Activated T-helper 1 cell treated with anti-CD3 and anti-CD28 coated beads, Interleukin-12 subunit alpha, Interleukin-12 subunit beta, Interleukin-2, Interleukin-4 antibody, amounts not matched to agents 30 ng/mL and 10 ng/mL and 1 ng/mL, durations not matched to agents 14 hours and 24 hours and 36 hours (primary cell): ENCODE measurements at regions not wholly inside any gene's neighbourhood (a gene's known extent, or its start where the extent isn't known, plus 50 kb on each side); places are given as distances from the start of the nearest gene placed in this dataset.

Source experiments
- DNase-seq: peaks from one replicate; pipeline ENCODE4 v3.0.0; 2021; ENCODE audit warnings: low spot score
- H3K27ac Mint-ChIP-seq: one replicate; pipeline ENCODE4 v1.8.0; 2021; ENCODE audit warnings: mild to moderate bottlenecking, mixed read lengths
- H3K27me3 Mint-ChIP-seq: one replicate; pipeline ENCODE4 v1.8.0; 2022; ENCODE audit warnings: mild to moderate bottlenecking, moderate library complexity, mixed read lengths; ENCODE audit not compliant: insufficient read depth
- H3K36me3 Mint-ChIP-seq: one replicate; pipeline ENCODE4 v1.8.0; 2021; ENCODE audit warnings: low read depth, mixed read lengths
- H3K4me1 Mint-ChIP-seq: one replicate; pipeline ENCODE4 v1.8.0; 2021; ENCODE audit warnings: low read depth, mixed read lengths
- H3K4me3 Mint-ChIP-seq: one replicate; pipeline ENCODE4 v1.8.0; 2021; ENCODE audit warnings: mild to moderate bottlenecking, moderate library complexity, mixed read lengths
- H3K9me3 Mint-ChIP-seq: one replicate; pipeline ENCODE4 v1.8.0; 2021; ENCODE audit warnings: mixed read lengths
- intact Hi-C: fragments of 100-400 bp; cut with micrococcal nuclease; formaldehyde crosslinking; loops from one replicate; pipeline ENCODE4 v1.15.1; 2024

DNA sequence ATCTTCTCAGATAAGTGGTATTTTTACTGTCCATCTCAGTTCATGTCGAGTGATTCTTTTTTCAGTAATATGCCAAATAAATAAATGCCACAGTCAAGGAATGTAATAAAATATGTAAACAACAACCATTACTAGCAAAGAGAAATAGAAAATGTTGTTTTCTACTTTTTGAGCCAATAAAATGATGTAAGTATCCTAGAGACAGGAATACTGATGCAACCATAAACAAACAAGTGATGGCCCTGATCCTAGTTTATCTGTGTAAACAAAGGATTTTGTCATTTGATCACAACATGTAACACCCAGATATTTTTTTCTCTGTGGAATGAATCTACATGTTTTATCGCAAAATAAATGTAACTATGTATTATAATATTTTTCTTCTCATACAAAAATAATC is 1852.8 kb downstream of the EFNA5 start:
- intact Hi-C loops: no loop called here
- H3K27ac Mint-ChIP-seq: no peak overlapping the region
- no peak overlapping the region for H3K4me3 Mint-ChIP-seq
- H3K36me3 Mint-ChIP-seq: no peaks in the 10 kb centered on the region
- H3K9me3 Mint-ChIP-seq: peaks cover 6% of the 10 kb centered on the region
- no peaks in the 10 kb centered on the region for H3K4me1 Mint-ChIP-seq
- H3K27me3 Mint-ChIP-seq: no peaks in the 10 kb centered on the region
- DNase-seq: no peak

DNA sequence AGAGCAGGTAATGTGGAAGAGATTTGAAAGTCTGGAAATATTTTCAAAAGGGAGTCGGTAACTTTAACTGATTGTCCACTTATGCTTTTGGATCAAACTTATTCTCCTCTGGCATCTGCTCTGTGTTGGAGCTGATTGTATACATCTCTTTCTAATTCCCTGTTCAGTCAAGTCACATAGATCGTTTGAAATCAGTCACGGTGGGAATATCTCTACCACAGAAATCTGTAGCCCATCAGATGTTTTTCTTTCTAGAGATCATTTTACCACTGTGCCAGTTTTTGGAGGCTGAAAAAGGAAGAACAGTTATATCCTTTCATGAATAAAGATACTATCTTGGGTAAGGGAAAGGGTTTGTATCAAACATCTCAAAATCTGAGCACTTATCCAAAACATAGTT is 1853.3 kb downstream of the EFNA5 start:
- DNase-seq: no peak
- no peak overlapping the region for H3K27ac Mint-ChIP-seq
- H3K4me3 Mint-ChIP-seq: no peak overlapping the region
- H3K27me3 Mint-ChIP-seq: no peaks in the 10 kb centered on the region
- H3K36me3 Mint-ChIP-seq: no peaks in the 10 kb centered on the region
- no peaks in the 10 kb centered on the region for H3K4me1 Mint-ChIP-seq
- peaks cover 6% of the 10 kb centered on the region for H3K9me3 Mint-ChIP-seq
- intact Hi-C loops: no loop called here

DNA sequence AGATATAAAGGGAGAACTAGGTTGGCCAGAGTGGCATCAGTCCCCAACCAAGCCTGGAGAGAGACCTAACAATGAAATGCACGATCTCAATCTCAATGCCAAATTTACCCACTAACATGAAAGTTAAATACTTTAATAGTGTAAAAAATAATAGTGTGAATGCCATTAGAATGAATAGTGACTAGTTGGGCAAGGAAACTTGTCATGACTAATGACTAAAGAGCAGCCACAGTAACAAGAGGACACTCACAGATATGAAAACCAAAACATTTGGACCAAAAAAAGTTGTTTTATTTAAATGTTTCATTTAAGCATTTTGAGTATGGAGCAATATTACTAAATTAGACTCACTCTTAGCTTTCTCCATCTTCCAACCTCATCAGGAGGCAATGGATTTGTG is 1853.8 kb downstream of the EFNA5 start:
- no peak overlapping the region for H3K4me3 Mint-ChIP-seq
- H3K27ac Mint-ChIP-seq: no peak overlapping the region
- H3K36me3 Mint-ChIP-seq: no peaks in the 10 kb centered on the region
- intact Hi-C loops: no loop called here
- H3K4me1 Mint-ChIP-seq: no peaks in the 10 kb centered on the region
- no peaks in the 10 kb centered on the region for H3K27me3 Mint-ChIP-seq
- no peak for DNase-seq
- H3K9me3 Mint-ChIP-seq: peaks cover 6% of the 10 kb centered on the region

DNA sequence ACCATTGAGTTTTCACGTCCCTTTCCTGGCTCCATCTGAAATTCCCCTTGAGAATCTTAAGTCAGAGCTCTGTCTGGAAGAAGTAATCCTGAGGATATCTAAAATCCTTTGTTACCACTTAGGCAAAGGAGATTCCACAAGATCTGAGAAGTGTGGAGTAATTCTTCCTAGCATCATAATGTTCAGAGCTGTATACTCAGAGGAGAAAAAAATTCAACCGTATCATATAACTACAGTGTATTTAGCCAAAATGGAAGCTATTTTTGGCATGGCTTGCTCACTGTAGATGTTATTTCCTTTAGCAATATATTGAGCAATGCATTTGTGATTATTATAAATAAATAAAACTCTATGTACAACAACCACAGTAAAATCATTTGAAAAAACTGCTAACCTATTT is 1858.4 kb downstream of the EFNA5 start:
- Mint-ChIP-seq H3K4me1 (no peaks in the 10 kb centered on the region), H3K4me3 (no peak overlapping the region), H3K27ac (no peak overlapping the region), H3K36me3 (no peaks in the 10 kb centered on the region), H3K9me3 (peaks cover 24% of the 10 kb centered on the region), H3K27me3 (no peaks in the 10 kb centered on the region)
- intact Hi-C loops: no loop called here
- DNase-seq: no peak

DNA sequence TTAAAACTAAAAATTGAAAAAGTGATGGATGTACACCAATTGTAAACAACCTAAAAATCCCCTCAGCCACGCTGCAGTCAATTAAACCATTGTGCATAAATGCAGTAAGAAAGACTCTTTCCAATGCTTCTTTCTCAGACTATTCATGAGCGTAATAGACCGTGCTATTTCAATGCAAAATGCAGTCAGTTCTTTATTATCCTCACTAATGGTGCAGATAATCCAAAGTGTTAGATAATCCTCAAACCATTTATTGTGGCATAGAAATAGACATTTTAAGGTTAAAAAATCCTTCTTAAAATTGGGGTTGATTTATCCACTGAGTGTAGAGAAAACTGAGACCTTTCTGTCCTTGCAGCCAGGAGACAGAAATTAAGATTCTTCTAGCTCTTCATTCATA is 1862.8 kb downstream of the EFNA5 start:
- Mint-ChIP-seq H3K27me3 (no peaks in the 10 kb centered on the region), H3K9me3 (peaks cover 30% of the 10 kb centered on the region), H3K4me3 (no peak overlapping the region), H3K27ac (no peak overlapping the region), H3K36me3 (no peaks in the 10 kb centered on the region), H3K4me1 (no peaks in the 10 kb centered on the region)
- no peak for DNase-seq
- intact Hi-C loops: no loop called here

DNA sequence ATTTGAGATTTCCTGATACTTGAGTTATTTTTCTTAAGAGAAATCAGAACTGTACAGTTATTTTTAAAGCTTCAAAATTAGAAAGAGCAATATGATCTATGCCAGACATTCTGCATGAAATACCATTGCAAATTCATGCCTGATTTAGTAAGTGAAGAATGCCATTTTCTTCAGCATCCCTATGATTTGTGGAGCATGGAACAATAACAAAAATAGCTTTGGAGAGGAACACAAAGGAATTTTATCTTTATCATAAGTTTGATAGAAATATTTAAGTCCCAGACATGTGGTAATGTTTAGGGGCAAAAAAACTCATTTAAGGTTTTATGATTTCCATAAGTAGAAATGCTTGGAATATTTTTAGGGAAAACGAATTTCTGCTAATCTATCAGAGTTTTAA is 1863.4 kb downstream of the EFNA5 start:
- intact Hi-C loops: no loop called here
- Mint-ChIP-seq H3K36me3 (no peaks in the 10 kb centered on the region), H3K4me3 (no peak overlapping the region), H3K9me3 (peaks cover 30% of the 10 kb centered on the region), H3K27ac (no peak overlapping the region), H3K4me1 (no peaks in the 10 kb centered on the region), H3K27me3 (no peaks in the 10 kb centered on the region)
- no peak for DNase-seq

DNA sequence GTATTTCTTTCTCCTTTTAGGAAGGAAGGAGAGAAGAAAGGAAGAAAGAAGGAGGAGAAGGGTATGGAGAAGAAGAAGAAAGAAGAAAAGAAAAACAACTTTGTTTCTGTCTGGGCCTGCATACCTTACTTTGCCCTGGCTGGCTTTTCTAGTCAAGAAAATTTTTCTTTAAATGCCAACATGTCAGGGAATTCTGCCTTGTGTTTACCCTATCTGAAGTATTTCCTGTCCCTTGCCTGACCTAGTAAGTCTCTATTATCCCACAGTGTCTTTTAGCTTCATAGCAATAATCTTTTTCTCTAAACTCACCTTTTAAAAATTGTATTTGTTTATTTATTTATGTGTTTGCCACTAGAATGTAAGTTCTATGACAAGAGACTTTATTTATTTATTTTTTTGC is 1864.1 kb downstream of the EFNA5 start:
- H3K36me3 Mint-ChIP-seq: no peaks in the 10 kb centered on the region
- no peak overlapping the region for H3K4me3 Mint-ChIP-seq
- no peak for DNase-seq
- H3K27me3 Mint-ChIP-seq: no peaks in the 10 kb centered on the region
- intact Hi-C loops: no loop called here
- H3K27ac Mint-ChIP-seq: no peak overlapping the region
- H3K4me1 Mint-ChIP-seq: no peaks in the 10 kb centered on the region
- peaks cover 31% of the 10 kb centered on the region for H3K9me3 Mint-ChIP-seq

DNA sequence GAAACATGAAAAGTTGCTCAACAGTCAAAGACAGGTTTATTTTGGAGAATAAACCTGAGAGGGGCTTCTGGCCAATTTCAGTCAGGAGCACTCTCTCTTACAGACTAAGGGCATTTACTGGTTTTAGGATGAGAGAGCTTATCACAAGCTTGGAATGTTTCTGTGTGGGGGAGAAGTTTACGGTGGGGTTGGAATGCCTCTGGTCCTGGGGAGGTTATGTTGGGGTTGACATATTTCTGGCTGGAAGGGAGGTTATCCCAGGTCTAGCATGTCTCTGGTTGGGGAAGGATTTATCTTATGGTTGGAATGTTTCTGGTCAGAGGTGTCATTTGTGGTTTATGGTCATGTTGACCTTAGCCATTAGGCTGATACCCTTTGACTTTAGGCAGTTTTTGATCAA is 1867.3 kb downstream of the EFNA5 start:
- DNase-seq: no peak
- no peaks in the 10 kb centered on the region for H3K4me1 Mint-ChIP-seq
- H3K4me3 Mint-ChIP-seq: no peak overlapping the region
- no peaks in the 10 kb centered on the region for H3K36me3 Mint-ChIP-seq
- intact Hi-C loops: no loop called here
- no peak overlapping the region for H3K27ac Mint-ChIP-seq
- no peaks in the 10 kb centered on the region for H3K27me3 Mint-ChIP-seq
- H3K9me3 Mint-ChIP-seq: peaks cover 20% of the 10 kb centered on the region

DNA sequence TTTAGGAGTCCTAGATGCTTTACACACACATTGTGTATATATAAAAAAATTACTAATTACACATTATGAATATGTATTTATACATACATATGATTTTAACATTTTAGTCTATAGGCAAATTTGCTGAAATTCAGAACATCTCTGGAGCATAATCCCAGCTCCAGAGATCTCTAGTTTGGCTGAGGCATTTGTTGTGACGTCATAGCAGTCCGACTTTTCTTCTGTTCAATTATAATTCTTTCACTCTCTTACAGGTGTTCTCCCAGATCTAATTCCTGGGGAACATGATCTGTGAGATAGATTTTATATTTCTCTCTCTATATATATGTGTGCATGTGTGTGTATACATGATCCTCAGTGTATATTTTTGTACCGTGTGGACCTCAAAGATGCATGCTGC is 1876.2 kb downstream of the EFNA5 start:
- no peak for DNase-seq
- no peak overlapping the region for H3K4me3 Mint-ChIP-seq
- no peaks in the 10 kb centered on the region for H3K36me3 Mint-ChIP-seq
- H3K4me1 Mint-ChIP-seq: no peaks in the 10 kb centered on the region
- H3K9me3 Mint-ChIP-seq: peaks cover 5% of the 10 kb centered on the region
- H3K27me3 Mint-ChIP-seq: no peaks in the 10 kb centered on the region
- H3K27ac Mint-ChIP-seq: no peak overlapping the region
- intact Hi-C loops: no loop called here

DNA sequence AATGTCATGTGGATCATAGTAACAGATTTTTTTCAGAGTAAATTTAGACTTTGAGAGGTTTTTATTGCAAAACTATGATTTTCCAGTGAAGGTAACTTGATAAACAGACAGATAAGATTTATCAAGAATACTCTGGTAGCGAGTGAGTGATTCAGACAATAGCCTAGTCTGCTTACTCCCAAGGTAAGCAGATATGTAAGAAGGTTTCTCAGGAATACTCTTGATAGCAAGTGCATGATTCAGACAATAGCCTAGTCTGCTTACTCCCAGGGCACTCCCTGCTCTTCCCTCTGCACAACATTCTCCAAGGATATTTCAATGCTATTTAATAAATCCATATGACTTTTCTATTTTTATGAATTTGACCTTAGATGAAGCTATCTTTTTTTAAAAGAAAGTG is 1881.5 kb downstream of the EFNA5 start:
- Mint-ChIP-seq H3K9me3 (no peaks in the 10 kb centered on the region), H3K4me1 (no peaks in the 10 kb centered on the region), H3K27me3 (no peaks in the 10 kb centered on the region), H3K27ac (no peak overlapping the region), H3K36me3 (no peaks in the 10 kb centered on the region), H3K4me3 (no peak overlapping the region)
- no peak for DNase-seq
- intact Hi-C loops: no loop called here

DNA sequence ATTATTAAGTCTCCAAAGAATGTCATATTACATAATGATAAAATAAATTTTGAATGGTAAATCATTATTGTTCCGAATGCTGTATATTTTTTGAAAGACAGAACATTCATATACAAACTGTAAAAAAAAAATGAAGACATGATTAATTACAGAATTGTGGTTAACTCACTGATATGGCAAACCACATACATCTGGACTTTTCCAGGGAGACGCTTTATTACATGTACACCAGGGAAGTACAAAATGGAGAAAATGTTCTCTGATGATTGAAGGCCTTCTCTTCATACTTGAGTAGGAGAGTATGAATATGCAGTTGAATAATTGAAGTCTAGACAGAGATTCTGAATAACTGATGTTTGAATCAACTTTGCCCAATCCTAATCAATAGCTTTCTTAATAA is 1886.9 kb downstream of the EFNA5 start:
- DNase-seq: no peak
- Mint-ChIP-seq H3K27ac (no peak overlapping the region), H3K36me3 (no peaks in the 10 kb centered on the region), H3K27me3 (no peaks in the 10 kb centered on the region), H3K4me3 (no peak overlapping the region), H3K9me3 (no peaks in the 10 kb centered on the region), H3K4me1 (no peaks in the 10 kb centered on the region)
- intact Hi-C loops: no loop called here

DNA sequence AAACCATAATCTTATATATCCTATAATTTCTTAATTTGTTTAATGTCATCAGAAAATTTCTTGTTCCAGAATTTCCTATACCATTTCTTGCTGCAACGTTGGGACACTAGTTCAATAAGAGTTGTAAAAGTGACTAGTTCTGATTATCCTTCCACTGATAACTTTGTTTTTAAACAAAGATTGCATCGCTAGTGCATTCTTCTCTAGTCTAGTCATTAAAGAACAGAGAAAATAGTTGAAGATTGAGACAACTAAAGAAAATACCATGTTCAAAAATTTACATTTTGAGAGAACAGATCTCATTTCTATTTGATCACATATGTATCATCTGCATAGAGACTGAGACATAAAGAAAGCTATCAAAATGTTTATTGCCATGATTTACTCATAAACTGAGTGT is 1888.2 kb downstream of the EFNA5 start:
- H3K27me3 Mint-ChIP-seq: no peaks in the 10 kb centered on the region
- intact Hi-C loops: no loop called here
- no peak for DNase-seq
- no peaks in the 10 kb centered on the region for H3K9me3 Mint-ChIP-seq
- no peak overlapping the region for H3K4me3 Mint-ChIP-seq
- no peak overlapping the region for H3K27ac Mint-ChIP-seq
- H3K36me3 Mint-ChIP-seq: no peaks in the 10 kb centered on the region
- no peaks in the 10 kb centered on the region for H3K4me1 Mint-ChIP-seq

DNA sequence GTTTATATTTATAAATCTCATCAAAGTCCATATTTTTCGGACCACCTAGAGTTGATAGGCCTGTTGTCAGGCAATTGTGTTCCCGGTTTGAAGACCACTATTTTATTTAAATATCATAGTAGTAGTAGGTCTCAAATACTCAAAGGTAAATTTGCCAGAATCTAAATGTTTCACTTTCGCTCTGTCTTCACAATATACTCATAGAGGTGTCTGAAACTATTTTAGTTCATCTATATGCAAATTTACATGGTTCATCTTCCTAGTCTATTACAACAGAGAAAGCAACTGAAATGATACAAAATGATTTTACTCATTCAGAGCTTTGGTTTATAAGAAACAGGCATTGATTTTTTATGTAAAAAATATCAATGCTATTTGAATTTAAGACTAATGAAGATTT is 1897.5 kb downstream of the EFNA5 start:
- DNase-seq: no peak
- H3K4me3 Mint-ChIP-seq: no peak overlapping the region
- no peaks in the 10 kb centered on the region for H3K9me3 Mint-ChIP-seq
- no peak overlapping the region for H3K27ac Mint-ChIP-seq
- H3K4me1 Mint-ChIP-seq: no peaks in the 10 kb centered on the region
- H3K27me3 Mint-ChIP-seq: no peaks in the 10 kb centered on the region
- no peaks in the 10 kb centered on the region for H3K36me3 Mint-ChIP-seq
- intact Hi-C loops: no loop called here

DNA sequence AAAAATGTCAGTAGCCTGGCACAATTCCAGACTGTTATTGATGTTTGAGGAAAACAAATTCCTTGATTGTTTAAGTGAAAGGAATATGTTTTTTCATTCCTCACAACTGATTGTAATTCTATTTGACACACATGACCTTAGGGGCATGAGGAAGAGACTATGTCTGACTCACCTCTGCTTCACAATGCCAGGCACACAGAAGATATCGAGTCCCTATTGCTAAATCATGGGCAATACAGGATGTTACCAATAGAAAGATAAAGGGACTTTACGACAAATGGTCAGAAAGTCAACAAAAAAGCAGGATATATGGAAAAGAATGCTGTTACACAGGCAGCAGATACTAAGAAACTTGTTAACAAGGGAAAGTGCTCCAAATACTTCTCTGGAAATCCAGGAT is 1903.5 kb downstream of the EFNA5 start:
- no peaks in the 10 kb centered on the region for H3K27me3 Mint-ChIP-seq
- H3K27ac Mint-ChIP-seq: no peak overlapping the region
- H3K4me3 Mint-ChIP-seq: no peak overlapping the region
- intact Hi-C loops: no loop called here
- no peaks in the 10 kb centered on the region for H3K36me3 Mint-ChIP-seq
- DNase-seq: no peak
- H3K9me3 Mint-ChIP-seq: peaks cover 25% of the 10 kb centered on the region
- no peaks in the 10 kb centered on the region for H3K4me1 Mint-ChIP-seq
